ENCODE measurements at regions not wholly inside any gene's neighbourhood (a gene's known extent, or its start where the extent isn't known, plus 50 kb on each side); places are given as distances from the start of the nearest gene placed in this dataset.

DNA sequence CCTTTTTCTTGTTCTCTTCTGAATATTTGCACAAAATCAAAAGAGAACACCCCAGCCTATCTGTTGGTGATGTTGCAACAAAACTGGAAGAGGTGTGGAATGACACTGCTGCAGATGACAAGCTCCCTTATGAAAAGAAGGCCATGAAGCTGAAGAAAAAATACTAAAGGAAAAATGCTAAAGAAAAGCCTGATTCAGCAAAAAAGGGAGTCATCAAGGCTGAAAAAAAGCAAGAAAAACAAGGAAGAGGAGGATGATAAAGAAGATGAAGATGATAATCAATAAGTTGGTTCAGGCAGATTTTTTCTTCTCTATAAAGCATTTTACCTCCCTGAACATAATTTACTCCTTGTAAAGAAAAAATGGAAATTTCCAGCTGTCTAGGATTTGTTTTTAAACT is 1538.8 kb downstream of the RPA4 start:
- TF ChIP-seq, protein P1, sequence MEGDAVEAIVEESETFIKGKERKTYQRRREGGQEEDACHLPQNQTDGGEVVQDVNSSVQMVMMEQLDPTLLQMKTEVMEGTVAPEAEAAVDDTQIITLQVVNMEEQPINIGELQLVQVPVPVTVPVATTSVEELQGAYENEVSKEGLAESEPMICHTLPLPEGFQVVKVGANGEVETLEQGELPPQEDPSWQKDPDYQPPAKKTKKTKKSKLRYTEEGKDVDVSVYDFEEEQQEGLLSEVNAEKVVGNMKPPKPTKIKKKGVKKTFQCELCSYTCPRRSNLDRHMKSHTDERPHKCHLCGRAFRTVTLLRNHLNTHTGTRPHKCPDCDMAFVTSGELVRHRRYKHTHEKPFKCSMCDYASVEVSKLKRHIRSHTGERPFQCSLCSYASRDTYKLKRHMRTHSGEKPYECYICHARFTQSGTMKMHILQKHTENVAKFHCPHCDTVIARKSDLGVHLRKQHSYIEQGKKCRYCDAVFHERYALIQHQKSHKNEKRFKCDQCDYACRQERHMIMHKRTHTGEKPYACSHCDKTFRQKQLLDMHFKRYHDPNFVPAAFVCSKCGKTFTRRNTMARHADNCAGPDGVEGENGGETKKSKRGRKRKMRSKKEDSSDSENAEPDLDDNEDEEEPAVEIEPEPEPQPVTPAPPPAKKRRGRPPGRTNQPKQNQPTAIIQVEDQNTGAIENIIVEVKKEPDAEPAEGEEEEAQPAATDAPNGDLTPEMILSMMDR (conservative IDR thresholded peaks at IDR 0.05; ENCODE audit: low read depth, low read length): no peak
- TF ChIP-seq EZH2 (IDR thresholded peaks at IDR 0.05; ENCODE audit: borderline replicate concordance, low read depth, low read length, poor library complexity, severe bottlenecking): no peak
